ENCODE measurements at regions not wholly inside any gene's neighbourhood (a gene's known extent, or its start where the extent isn't known, plus 50 kb on each side); places are given as distances from the start of the nearest gene placed in this dataset.
"Not testable (repeated sequence)": the region's sequence is repeated elsewhere in the genome, so short reads cannot be mapped to it uniquely, and the experiment has no call there.

DNA sequence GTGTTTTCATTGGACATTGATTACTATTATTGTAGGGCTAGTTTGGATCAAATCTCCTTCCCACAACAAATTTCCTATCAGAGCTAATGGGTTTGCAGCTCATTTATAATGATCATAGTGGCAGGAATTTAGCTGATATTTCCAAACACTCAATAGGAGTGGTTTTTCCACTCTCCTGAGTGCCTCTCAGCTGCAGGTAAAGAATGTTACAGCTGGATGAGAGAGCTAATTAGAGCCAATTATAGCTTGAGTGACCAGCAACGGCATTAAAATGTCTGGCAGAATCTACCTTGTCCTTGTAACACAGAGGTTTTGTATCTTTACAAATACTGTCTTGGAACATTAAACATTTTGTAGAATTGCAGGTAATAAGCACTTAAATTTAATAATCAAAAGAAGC is 602.8 kb upstream of the EPHA5 start:
- no peak for DNase-seq (ENCODE audit: low spot score)

DNA sequence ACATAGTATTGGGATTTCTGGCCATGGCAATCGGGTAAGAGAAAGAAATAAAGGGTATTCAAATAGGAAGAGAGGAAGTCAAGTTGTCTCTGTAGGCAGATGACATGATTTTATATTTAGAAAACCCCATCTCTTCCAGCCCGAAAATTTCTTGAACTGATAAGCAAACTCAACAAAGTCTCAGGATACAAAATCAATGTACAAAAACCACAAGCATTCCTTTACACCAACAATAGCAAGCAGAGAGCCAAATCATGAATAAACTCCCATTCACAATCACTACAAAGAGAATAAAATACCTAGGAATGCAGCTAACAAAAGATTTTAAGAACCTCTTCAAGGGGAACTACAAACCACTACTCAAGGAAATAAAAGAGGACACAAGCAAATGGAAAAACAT is 600.1 kb upstream of the EPHA5 start:
- DNase-seq (ENCODE audit: low spot score): not testable (repeated sequence)

DNA sequence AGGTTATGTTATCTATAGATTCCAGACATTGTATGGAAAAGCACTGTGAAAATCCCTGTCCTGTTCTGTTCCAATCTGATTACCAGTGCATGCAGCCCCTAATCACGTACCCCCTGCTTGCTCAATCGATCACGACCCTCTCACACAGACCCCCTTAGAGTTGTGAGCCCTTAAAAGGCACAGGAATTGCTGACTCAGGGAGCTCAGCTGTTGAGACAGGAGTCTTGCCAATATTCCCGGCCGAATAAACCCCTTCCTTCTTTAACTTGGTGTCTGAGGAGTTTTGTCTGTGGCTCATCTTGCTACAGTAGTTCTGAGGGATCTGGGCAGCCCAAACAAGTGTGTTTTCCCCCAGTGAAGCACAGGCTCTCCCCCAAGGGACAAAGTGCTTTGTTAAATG is 596.3 kb upstream of the EPHA5 start:
- DNase-seq (ENCODE audit: low spot score): not testable (repeated sequence)

DNA sequence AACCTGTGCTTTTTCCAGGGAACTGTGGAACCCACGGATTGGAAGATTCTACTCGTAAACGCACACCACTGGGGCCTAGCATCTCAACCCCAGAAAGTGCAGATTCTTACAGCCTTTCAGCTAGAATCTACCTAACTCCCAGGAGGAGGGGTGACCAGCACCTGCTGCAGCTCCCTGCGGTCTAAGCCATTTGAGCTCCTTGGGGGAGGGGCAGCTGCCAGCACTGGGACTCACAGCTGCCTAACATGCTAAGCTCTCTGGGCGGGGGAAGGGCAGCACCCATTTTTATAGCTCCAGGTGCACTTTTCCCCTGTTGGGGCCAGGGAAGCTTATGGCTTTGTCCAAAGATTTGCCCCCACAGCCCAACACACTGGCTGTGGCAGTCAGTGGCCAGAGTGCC is 595.7 kb upstream of the EPHA5 start:
- DNase-seq (ENCODE audit: low spot score): no peak

DNA sequence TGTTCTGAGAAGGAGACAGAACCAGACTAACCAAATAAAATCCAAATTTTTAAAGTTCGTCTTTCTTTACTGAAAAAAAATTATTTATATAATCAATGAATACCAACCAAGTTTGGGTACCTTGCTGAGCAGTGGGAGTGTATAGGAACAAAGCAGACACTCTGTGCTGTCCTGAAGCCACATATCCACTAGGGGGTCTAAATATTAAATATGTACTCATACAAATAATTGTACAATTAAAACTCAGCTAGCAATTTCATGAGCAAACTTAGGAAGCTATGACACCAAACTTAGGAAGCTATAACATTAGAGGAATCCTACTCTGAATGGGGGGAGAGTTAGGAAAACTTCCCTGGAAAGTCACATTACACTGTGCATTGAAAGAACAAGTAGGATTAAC is 582.0 kb upstream of the EPHA5 start:
- DNase-seq (ENCODE audit: low spot score): no peak

DNA sequence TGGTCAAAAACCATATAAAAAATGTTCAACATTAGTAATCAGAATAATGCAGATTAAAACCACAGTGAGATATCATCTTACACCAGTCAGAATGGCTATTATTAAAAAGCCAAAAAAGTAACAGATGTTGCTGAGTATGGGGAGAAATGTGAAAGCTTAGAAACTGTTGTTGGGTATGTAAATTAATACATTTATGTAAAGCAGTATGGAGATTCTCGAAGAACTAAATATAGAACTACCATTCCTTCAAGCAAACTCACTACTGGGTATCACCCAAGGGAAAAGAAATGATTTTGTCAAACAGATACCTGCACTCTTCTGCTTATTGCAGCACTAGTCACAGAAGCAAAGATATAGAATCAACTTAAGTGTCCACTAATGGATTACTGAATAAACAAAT is 576.4 kb upstream of the EPHA5 start:
- DNase-seq (ENCODE audit: low spot score): no peak

DNA sequence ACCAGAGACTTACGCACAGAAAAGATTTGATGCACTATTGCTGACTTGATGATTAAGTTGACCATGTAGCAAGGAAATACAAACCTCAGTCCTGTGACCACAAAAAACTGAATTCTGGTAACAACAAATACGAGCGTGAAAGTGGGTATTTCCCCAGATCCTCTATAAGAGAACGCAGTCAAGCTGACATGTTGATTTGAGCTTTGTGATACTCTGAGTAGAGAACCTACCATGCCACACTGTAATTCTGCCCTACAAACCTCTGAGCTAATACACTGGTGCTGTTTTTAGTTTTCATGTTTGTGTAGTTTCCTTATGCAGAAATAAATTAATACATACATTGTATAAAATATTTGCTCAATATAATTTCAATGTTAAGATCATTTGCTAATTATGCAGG is 565.6 kb upstream of the EPHA5 start:
- DNase-seq (ENCODE audit: low spot score): no peak

DNA sequence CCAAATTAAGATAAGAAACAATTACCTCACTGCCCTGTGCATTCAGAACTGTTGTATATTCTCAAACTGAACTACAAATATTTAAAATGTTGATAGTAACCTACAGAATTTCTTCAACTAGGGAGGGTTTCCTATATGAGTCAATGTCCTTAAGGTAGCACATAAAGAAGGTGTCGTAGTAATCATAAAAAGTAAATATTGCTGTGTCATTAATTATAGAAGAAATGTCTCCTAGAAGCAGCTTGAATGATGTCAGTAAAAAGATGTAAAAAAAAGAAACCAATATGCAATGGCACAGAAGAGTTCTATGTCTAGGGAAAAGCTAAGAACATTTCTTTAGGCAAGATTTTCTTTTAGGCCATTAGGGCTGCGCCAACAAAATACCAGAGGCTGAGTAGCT is 559.6 kb upstream of the EPHA5 start:
- no peak for DNase-seq (ENCODE audit: low spot score)

DNA sequence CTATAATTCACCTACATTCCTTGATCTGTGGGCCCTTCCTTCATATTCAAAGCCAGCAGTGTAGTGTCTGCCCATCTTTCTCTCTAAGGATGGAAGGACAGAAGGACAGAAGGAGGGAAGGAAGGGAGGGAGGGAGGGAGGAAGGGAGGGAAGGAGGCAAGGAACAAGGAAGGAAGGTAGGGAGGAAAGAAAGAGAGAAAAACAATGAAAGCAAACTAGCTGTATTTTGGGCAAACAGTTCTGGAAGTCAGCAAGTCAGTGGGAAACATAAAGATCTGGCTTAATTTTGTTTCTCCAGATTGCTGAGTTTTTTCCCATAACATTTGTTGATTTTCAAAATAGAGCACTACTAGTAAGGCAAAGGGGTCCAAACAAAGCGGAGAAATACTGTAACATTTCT is 555.2 kb upstream of the EPHA5 start:
- DNase-seq (ENCODE audit: low spot score): no peak

DNA sequence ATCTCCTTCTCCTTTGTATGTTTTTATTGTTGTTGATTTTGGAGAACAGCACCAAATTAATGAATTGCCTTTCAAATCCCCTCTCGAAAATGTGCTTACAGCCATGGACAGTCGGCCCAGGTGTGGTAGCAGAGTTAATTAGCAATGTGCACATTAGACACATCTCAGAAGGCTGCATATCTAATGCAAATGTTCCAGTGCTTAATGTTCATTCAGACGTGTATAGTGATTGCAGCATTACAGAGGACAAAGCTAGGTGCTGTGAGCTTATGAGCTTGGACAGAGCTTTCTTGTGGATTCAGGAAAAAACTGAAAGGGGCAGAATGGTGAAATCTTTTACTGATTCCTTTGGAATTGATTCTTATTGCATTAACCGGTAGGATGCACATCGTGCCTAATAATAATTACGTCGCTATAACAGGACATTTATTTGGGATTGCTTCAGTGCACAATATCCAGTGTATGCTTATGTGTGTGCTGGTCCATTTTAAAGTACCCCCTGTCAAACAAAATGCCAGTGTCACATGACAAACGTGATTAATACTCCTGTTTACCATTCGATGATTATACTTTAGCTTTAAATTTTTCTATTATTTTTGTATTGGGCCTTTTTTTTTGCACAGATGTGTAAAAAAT is 552.9 kb upstream of the EPHA5 start:
- DNase-seq (ENCODE audit: low spot score): no peak

DNA sequence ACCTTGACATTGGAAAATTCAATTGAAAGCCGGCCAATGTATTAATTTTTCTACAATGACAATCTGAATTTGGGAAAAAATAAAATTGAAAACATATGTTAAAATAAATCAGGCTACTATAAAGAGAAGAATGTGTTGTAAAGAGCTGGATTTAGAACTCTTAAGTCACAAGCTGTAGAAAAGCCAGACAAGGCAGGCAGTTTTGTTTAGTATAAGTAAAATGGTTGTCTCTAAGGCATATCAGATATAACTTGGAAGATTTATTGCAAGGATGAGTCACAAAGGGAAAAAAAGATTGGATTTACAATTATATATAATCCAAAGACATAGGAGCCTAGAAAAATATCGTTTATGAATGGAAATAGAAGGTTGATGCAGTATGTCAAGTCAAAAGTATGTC is 549.1 kb upstream of the EPHA5 start:
- no peak for DNase-seq (ENCODE audit: low spot score)

DNA sequence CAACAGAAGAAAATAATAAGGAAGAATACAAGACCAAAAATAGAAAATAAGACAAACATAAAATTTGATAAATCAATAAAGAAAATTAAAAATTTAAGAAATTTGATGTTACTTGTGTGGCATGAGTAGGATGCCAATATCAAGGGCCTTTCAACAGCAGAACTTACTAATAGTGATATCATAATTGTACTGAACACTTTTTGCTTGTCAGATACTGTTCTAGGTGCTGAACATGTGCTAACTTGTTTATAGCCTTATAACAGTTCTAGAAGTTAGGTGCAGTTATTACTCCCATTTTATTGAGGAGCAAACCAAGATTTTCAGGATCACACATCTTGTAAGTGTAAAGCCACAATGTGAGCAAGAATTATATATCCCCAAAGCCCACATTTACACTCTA is 546.0 kb upstream of the EPHA5 start:
- no peak for DNase-seq (ENCODE audit: low spot score)

DNA sequence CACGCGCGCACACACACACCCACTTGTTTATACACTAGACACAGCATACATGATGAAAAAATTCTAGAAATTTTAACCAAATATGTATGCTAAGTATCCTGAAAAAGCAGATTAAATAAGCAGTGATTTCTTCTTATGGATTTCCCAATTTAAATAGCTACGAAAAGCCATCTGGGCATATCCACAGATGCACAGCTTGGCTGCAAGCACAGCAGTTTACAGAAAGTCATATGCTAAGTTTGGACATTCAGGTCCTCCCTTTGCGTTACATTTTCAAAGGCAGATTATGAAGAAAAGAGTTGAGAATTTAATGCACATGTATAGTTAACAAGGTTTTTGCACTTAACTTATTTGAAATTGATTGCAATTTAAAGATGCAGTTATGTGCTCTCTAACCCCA is 542.2 kb upstream of the EPHA5 start:
- DNase-seq (ENCODE audit: low spot score): no peak

DNA sequence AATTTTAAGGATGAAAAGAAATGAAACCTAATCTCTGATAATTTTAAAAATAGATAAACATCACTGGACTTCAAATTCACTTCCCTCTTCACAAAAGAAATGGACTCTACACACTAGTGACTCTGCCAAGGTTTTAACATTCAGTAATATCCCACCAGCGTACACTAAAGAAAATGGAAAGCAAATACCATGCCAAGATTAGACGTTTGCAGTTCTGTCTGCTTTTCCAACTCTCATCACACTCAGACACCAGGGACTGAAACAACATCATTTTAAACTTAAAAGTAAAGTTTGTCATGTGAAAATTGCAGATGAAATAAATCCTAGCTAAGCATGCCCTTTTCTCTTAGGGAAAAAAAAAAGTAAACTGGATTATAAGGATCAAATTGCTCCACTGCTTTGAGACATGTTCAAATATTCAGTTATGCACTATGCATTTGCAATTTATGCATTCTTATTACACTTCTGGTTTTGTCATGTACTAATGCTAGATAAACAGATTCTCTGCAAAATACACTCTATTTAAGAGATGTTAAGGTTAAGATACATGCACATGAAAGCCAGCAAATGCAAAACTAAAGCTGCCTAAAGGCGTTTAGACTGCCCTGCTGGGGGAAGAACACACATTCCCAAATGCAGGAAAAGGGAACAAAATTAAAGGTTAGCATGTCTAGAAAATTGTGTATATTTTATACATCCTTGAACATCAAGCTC is 534.4 kb upstream of the EPHA5 start:
- no peak for DNase-seq (ENCODE audit: low spot score)

DNA sequence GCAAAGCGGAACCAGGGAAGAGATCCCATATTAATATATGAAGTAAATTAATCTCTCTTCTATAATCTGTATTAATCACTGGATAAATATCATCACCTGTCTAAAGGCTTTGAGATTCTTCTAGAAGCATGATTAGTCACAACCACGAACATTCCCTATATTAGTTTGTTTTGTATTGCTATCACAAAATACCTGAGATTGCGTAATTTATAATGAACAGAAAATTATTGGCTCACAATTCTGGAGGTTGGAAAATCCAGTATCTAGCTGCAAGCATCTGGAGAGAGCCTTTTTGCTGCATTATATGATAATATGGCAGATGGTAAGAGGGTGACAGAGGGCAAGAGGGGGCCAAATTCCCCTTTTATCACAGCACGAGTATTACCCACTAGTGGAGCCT is 532.6 kb upstream of the EPHA5 start:
- no peak for DNase-seq (ENCODE audit: low spot score)

DNA sequence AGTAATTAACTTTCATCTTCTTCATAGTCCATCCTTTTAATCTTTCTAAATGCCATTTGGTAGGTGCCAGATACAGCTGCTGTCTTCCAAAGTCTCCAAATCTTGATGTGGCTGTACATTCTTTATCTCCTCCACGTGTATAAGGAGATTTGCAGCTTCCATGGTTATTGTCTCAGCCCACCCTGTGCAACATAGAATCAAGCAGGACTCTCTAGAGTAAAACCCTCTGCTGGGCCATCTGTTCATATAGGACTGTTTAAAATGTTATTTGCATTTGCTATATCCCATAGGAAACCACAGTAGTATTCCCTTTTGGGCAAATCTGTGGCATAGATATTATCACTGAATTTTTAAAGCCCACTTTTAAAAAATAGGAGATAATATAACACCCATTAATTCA is 527.2 kb upstream of the EPHA5 start:
- no peak for DNase-seq (ENCODE audit: low spot score)

DNA sequence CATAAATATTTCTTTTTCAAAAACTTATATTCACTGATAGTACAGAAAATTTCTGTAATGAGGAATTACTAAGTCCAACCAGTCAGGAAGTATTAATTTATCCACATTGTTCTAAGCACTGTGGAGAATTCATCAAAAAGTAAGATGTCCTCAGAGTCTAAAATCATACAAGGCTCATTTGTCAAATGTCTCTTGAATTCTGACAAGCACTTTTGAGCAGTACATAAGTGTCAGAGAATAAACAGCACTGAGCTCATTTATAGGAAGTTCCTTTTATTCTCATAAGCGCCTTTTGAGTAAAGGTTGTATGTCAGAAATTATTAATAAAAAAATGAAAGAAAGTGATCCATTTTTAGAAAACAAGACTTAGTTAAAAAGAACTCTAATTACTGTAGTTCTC is 523.2 kb upstream of the EPHA5 start:
- DNase-seq (ENCODE audit: low spot score): no peak

DNA sequence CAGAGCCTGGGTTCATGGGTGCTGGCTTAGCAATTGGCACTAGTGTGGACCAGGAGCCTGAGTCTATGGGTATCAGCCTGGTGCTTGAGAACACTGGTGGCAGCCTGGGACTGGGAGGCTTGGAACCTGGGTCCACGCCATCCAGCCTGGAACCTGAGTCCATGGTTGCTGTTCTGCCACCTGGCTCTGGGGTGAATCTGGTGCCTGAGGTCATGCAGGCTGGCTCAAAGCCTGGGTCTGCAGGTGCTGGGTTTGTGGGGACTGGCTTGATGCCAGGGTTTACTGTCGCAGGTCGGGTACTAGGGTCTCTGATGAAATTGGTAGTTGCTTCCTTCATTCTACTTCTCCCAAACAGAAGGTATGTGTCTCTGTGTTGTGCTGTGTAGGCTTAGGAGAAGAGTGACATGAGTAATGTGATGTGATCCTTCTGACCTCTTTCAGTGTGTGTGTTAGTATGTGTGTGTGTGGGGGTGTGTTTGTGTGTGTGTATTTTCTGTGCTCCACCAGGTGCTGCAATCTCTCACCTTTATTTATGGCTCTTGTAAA is 517.0 kb upstream of the EPHA5 start:
- DNase-seq (ENCODE audit: low spot score): no peak

DNA sequence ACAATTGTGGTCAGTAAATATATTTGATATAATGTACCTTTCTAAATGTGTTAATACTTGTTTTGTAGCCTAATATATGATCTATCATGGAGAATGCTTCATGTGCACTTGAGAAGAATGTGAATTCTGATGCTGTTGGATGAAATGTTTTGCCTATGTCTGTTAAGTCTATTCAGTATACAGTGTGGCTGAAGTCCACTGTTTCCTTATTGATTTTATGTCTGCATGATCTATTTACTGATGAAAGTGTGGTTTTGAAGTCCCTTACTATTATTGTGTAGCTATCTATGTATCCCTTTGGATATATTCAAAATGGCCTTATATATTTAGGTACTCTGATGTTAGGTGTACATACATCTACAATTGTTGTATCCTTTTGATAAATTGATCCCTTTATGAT is 515.8 kb upstream of the EPHA5 start:
- no peak for DNase-seq (ENCODE audit: low spot score)

DNA sequence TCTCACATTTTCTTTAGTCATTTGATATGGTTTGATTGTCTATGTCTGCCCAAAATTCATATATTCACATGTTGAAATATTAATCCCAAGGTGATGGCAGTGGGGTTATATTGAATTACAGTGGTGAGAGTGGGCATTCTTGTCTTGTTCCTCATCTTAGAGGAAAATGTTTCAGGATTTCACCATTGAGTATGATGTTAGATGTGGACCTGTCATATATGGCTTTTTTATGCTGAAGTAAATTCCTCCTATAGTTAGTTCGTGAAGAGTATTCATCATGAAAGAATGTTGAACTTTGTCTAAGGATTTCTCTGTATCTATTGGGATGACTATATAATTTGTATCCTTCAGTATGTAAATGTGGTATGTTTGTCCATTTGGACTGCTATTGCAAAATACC is 512.3 kb upstream of the EPHA5 start:
- DNase-seq (ENCODE audit: low spot score): no peak

DNA sequence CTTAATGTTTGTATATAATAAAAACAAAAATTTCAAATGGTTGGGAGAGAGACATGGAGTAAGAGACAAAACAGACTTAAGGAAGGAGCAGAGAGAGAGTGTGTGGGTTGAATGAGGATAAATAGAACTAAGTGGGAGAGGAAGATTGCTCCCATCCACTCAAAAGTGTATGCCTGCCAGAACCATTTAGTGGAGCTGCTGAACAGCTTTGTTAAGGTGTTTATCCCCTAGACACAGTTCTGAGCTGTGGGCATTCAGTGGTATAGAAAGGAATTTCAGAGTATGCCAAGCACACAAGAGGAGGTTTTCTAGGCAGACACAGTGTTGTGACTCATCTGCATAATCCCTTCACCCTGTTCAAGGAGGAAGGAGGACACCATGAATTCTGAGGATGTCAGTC is 508.6 kb upstream of the EPHA5 start:
- DNase-seq (ENCODE audit: low spot score): peak; percentile 10

DNA sequence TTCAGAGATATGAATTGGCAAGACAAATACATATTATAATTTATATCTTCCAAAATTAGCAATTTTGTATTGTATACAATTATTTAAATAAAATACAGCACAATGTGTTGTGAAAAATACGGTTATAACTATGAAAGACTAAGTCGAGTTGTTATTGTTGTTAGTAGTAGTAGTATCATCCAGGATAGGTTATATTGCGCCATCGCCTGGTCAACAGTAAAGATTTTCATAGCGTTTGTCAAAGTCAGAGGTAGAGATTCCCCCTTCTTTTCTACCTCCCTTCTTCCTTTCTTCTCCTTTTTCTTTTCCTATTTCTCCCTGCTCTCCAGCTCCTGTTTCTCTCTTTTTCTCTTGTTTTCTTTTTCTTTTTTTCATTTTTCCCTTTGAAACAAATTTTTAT is 499.1 kb upstream of the EPHA5 start:
- peak; percentile 23 for DNase-seq (ENCODE audit: low spot score)

DNA sequence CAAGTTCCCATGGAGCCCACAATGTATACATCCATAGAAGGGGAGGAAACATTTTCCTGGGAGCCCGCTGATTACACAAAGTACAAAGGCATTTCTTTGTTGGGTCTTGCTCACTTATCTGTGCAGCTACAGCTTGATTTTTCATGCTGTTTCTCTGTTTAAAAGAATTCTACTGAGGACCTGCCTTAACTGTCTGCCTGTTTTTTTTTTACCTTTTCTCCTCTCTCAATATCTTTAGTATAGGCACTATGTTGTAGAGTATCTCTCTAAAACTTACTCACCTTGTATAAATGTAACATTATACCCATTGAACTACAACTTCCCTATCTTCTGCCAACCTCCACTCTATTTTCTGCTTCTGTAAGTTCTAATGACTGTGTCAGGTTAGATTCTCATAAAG is 494.6 kb upstream of the EPHA5 start:
- no peak for DNase-seq (ENCODE audit: low spot score)

DNA sequence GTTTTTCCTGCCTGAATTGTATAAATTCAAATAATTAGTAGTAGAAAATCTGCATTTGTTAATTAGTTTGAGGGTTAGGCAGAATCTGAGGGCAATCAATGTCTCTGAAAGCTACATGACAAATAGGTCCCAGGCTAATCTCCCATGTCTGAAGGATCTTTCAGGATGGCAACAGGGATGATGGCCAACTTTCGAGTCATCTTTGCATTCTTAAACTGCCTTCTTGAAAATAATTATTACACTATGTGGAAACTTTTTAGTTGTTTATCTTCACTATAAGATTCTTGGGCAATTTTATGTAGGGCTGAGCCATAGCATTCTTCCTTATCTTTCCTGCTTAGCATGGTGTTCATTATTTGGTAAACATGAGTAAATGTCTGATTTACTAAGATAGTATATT is 490.3 kb upstream of the EPHA5 start:
- DNase-seq (ENCODE audit: low spot score): no peak

All from iPS-NIHi11 (cell line).